Type B pancreatic cell (in vitro differentiated cells): ENCODE measurements at regions not wholly inside any gene's neighbourhood (a gene's known extent, or its start where the extent isn't known, plus 50 kb on each side); places are given as distances from the start of the nearest gene placed in this dataset.

ENCODE experiments used
- DNase-seq: peaks from one replicate; pipeline ENCODE4 v3.0.0; 2021; ENCODE audit warnings: mixed read lengths; ENCODE audit not compliant: unreplicated experiment; ENCODE audit errors: extremely low spot score
- H3K27ac Mint-ChIP-seq: 2 replicates; pipeline ENCODE4 v1.8.0; 2021; ENCODE audit warnings: mild to moderate bottlenecking, mixed read lengths
- H3K27me3 Mint-ChIP-seq: 2 replicates; pipeline ENCODE4 v1.8.0; 2021; ENCODE audit warnings: mixed read lengths
- H3K36me3 Mint-ChIP-seq: 2 replicates; pipeline ENCODE4 v1.8.0; 2021; ENCODE audit warnings: mixed read lengths
- H3K4me1 Mint-ChIP-seq: one replicate; pipeline ENCODE4 v1.8.0; 2021; ENCODE audit warnings: mixed read lengths; ENCODE audit not compliant: unreplicated experiment
- H3K4me3 Mint-ChIP-seq: 2 replicates; pipeline ENCODE4 v1.8.0; 2021; ENCODE audit warnings: mild to moderate bottlenecking, mixed read lengths
- H3K9me3 Mint-ChIP-seq: 2 replicates; pipeline ENCODE4 v1.8.0; 2021; ENCODE audit warnings: mixed read lengths
- TF ChIP-seq, protein P1 (sequence below): fragments of 200-600 bp; sonication (generic); conservative IDR thresholded peaks from 2 replicates; pipeline ENCODE4 v1.5.0; 2021; ENCODE audit warnings: antibody characterized with exemption, mild to moderate bottlenecking

DNA sequence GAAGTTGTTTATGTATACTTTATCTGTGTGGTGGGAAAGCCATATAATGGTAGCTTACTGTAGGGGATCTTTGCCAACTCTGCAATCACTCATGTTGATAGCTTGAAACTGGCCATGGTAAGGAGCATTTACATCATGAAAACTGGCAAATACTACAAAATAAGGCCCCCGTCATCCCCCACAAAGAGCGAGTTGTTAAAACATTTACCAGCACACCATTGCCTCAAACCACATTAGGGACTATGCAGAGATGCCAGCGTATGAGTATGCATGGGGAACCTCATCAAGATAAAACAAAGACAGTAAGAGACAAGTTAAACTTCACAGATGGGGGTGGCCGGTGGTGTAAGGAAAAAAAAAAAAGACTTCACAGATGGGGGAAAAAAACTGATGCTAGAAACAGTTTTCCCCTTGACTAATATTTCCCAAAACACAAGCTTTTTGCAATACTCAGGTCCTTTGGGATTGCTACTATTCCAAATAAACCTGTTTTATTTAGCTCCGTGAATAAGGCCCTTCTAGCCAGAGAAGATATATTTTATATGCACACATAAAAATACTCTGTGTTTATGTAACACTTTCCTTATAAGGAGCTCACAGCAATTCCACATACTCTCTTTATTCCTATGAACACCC, 70.6 kb upstream of the SERP2 start:
- H3K4me3 Mint-ChIP-seq, result no peak overlapping the region
- H3K4me1 Mint-ChIP-seq, result peaks cover 36% of the 10 kb centered on the region
- peaks cover 6% of the 10 kb centered on the region for H3K27me3 Mint-ChIP-seq
- no peaks in the 10 kb centered on the region for H3K36me3 Mint-ChIP-seq
- TF ChIP-seq, protein P1, sequence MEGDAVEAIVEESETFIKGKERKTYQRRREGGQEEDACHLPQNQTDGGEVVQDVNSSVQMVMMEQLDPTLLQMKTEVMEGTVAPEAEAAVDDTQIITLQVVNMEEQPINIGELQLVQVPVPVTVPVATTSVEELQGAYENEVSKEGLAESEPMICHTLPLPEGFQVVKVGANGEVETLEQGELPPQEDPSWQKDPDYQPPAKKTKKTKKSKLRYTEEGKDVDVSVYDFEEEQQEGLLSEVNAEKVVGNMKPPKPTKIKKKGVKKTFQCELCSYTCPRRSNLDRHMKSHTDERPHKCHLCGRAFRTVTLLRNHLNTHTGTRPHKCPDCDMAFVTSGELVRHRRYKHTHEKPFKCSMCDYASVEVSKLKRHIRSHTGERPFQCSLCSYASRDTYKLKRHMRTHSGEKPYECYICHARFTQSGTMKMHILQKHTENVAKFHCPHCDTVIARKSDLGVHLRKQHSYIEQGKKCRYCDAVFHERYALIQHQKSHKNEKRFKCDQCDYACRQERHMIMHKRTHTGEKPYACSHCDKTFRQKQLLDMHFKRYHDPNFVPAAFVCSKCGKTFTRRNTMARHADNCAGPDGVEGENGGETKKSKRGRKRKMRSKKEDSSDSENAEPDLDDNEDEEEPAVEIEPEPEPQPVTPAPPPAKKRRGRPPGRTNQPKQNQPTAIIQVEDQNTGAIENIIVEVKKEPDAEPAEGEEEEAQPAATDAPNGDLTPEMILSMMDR, result no peak
- no peak for DNase-seq
- H3K9me3 Mint-ChIP-seq, result peaks cover 4% of the 10 kb centered on the region
- no peak overlapping the region for H3K27ac Mint-ChIP-seq

DNA sequence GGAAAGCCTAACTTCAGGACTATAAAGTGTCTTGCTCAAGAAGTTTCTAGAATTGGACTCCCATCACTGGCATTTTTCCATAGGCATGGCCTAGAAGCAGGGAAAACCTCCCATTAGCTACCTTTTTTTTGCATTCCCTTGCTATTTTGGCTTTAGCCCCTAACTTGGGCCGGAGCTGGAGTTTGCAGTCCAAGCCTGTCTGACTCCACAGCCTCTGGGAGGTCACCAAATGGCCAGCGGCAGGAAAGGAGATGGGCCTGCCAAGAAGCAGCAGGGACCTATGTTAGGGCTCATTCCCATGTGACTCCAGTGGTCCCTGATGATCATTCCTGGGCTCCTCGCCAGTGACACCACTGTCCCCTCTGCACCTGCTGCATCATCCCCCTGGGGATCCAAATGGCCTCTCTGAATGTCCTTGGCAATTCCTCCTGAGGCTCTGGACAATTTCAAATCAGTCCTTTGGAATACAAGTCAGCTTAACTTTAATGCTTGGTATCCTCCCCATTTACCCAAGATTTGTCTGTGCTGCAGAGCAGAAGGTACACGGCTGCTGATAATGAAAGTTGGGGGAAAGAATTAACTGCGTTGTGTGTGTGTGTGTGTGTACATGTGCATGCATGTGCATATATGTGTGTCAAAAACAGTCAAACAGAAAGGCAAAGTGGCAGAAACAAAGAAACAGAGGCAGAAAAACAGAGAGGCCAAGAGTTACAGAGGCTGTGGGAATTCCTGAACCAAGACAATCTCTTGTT, 69.8 kb upstream of the SERP2 start:
- H3K27ac Mint-ChIP-seq, result no peak overlapping the region
- TF ChIP-seq, protein P1, result no peak
- no peak overlapping the region for H3K4me3 Mint-ChIP-seq
- H3K9me3 Mint-ChIP-seq, result peaks cover 4% of the 10 kb centered on the region
- H3K36me3 Mint-ChIP-seq, result no peaks in the 10 kb centered on the region
- H3K27me3 Mint-ChIP-seq, result peaks cover 6% of the 10 kb centered on the region
- H3K4me1 Mint-ChIP-seq, result peaks cover 36% of the 10 kb centered on the region
- DNase-seq, result no peak

DNA sequence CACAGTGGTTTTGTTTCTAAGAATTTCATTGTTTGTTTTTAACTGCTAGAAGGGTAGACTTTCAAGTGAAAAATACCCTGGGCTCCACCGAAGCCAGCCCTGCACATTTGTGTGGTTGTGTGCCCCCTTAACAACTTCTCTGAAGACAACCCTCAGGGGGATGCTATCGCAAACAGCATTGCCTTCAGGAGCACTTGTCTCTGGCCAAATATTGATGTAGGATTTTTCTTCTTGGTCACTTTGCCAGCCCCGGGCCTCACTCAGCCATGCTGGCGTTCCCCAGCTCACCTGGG, 69.2 kb upstream of the SERP2 start:
- peaks cover 33% of the 10 kb centered on the region for H3K4me1 Mint-ChIP-seq
- TF ChIP-seq, protein P1, result no peak
- DNase-seq, result no peak
- no peaks in the 10 kb centered on the region for H3K36me3 Mint-ChIP-seq
- H3K4me3 Mint-ChIP-seq, result no peak overlapping the region
- H3K27ac Mint-ChIP-seq, result no peak overlapping the region
- H3K9me3 Mint-ChIP-seq, result no peaks in the 10 kb centered on the region
- peaks cover 3% of the 10 kb centered on the region for H3K27me3 Mint-ChIP-seq

DNA sequence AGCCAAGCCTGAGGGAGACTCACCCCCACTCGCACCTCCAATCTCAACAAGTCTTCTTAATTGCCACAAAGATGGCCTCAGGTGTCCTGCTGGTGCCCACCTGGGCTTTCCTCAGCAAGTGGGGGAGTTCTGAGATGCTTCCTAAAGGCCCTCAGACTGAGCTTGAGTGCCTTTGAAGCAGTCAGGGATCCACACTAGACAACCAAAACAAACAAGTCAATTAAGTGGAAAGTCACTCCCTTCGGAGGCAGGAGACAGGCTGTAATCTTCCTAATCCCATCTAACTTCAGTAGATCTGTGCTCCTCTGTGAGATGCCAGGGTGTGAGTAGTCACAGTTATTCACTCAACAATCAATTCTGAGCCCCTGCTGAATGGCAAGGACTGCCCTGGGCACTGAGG, 68.3 kb upstream of the SERP2 start:
- peaks cover 36% of the 10 kb centered on the region for H3K4me1 Mint-ChIP-seq
- TF ChIP-seq, protein P1, result no peak
- no peak overlapping the region for H3K4me3 Mint-ChIP-seq
- peaks cover 3% of the 10 kb centered on the region for H3K27me3 Mint-ChIP-seq
- H3K27ac Mint-ChIP-seq, result no peak overlapping the region
- no peaks in the 10 kb centered on the region for H3K36me3 Mint-ChIP-seq
- H3K9me3 Mint-ChIP-seq, result no peaks in the 10 kb centered on the region
- no peak for DNase-seq

DNA sequence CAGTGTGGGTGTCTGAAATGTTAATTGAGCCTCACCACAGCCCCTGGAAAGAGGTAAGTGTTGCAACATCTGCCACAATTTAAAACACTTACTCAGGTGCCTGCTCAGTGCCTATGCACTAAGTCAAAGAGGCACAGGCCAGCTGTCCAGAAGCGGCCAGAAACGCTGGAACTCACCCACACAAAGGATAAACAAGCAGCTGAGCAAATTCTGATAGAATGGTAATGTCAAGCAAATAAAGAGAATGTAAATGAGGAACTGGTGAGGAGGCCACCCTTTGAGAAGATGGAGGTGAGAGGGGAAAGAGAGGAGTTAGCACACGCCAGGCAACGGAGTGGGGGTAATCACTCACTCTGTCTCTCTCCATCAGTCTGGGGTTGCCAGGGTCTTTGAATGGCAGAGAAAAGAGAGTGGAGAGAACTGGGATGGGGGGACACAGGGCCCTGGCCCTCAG, 67.7 kb upstream of the SERP2 start:
- Mint-ChIP-seq H3K9me3 (no peaks in the 10 kb centered on the region), H3K27ac (peak overlapping the region; percentile 50), H3K4me1 (peaks cover 37% of the 10 kb centered on the region), H3K27me3 (peaks cover 3% of the 10 kb centered on the region), H3K4me3 (peak overlapping the region; percentile 61), H3K36me3 (no peaks in the 10 kb centered on the region)
- TF ChIP-seq, protein P1, result no peak
- no peak for DNase-seq
